NCI-H2171 (cell line): ENCODE measurements at regions not wholly inside any gene's neighbourhood (a gene's known extent, or its start where the extent isn't known, plus 50 kb on each side); places are given as distances from the start of the nearest gene placed in this dataset.

Experiments
- DNase-seq: peaks from one replicate; lab custom pipeline; 2025; lab: John Stamatoyannopoulos, UW

- no peak for DNase-seq
These were observed 50.2 kb upstream of the MME start for GRCh38 chr3:155029941-155030340.

DNA sequence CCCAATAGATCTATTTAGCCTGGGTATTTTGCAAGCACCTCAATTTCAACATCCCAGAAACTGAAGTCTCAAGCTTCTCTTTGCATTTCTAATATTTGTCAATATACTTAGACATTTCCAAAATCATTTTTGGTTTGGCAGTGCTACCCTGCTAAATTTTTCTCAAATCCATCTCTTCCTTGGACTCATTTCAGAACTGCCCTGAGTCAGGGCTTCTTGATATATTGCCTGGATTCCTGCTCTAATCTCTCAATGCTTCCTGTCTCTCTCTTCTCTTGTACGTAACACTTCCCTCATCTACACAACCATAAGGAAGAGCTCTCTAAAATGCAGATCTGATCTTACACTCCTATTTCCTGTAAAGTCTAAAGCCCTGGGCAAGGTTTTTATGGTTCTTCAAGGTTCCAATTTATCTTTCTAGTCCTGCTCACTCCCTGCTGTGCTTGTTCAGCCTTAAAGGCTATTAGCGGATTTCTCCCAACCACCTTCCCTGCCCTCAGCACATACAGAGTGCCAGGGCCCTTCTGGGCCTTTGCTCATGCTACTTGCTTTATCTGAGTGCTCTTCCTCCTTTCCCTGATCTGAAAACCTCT is 53.0 kb upstream of the MME start:
- no peak for DNase-seq

- DNase-seq = no peak
These were observed 56.0 kb upstream of the MME start for GRCh38 chr3:155024006-155024638.

- no peak for DNase-seq
These were observed 57.2 kb upstream of the MME start for GRCh38 chr3:155022896-155023295.

- DNase-seq = no peak
These were observed 60.5 kb upstream of the MME start for GRCh38 chr3:155019575-155019974.

DNA sequence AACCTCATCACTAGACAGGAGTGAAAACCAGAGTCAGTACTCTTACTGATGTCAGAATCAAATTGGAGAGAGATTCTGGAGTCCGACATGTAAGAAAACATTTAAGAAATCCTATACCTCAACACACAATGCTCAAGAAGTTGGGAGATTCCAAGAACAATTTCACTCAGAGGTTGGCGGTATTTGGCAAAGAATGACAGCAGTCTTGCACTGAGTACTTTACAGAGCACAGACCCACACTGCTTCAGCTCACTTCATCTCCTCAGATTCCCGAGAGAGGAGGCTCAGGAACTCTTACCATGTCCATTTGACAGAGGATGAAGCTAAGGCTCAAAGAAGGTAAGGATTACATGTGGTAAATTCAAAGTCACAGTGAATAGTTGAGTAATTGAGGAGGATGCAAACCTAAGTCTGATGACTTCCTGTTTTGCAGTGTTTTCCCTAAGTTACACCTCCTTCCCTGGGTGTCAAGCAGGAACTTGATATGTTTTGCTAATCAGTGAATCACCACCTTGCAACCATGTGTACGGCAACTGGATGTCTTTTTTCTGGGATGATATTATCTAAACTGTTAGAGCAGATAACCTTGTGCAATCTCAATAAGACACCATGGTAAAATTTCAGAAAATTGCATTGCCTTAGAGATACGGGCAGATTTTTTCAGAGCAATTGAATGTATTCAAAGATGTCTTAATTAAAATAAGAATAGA is 61.3 kb upstream of the MME start:
- no peak for DNase-seq

- DNase-seq = no peak
These were observed 64.2 kb upstream of the MME start for GRCh38 chr3:155015776-155016436.

DNA sequence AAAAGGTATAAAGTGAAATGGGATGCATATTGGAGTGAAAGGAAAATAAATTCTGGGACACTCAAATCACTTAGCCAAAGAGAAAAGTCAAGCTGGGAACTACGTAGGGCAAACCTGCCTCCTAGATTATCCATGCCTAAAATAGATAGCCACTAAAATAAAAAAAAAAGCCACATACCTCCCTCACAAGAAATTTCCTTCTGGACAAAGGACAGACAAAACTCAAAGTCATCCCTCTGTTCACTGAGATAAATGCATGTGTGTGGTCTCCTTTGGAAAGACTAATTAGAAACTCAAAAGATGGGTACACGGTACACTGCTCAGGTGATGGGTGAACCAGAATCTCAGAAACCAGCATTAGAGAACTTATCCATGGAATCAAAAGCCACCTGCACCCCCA is 65.2 kb upstream of the MME start:
- no peak for DNase-seq

DNA sequence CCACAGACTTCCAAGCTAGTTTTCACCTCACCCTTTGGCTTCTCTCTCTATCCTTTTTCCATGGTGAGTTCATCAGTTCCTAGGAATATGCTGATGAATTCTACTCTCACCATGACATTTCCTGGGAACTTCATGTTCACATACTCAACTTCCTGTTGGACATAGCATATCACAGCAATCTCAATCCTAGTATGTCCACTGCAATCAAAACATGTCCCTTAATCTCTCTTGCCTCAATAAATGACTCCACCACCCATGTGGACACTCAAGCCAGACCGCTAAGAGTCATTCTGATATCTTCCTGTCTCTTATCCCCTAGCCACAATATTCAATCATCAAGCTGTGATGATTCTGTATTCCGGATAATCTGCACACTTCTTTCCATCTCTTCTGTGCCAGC is 66.7 kb upstream of the MME start:
- DNase-seq = no peak

GRCh38 chr3:155012584-155012983 is 67.5 kb upstream of the MME start:
- DNase-seq = no peak

GRCh38 chr3:155010416-155010815 is 69.7 kb upstream of the MME start:
- DNase-seq = no peak

- no peak for DNase-seq
These were observed 70.9 kb upstream of the MME start for GRCh38 chr3:155009217-155009616.

GRCh38 chr3:155007729-155008128 is 72.4 kb upstream of the MME start:
- no peak for DNase-seq

DNA sequence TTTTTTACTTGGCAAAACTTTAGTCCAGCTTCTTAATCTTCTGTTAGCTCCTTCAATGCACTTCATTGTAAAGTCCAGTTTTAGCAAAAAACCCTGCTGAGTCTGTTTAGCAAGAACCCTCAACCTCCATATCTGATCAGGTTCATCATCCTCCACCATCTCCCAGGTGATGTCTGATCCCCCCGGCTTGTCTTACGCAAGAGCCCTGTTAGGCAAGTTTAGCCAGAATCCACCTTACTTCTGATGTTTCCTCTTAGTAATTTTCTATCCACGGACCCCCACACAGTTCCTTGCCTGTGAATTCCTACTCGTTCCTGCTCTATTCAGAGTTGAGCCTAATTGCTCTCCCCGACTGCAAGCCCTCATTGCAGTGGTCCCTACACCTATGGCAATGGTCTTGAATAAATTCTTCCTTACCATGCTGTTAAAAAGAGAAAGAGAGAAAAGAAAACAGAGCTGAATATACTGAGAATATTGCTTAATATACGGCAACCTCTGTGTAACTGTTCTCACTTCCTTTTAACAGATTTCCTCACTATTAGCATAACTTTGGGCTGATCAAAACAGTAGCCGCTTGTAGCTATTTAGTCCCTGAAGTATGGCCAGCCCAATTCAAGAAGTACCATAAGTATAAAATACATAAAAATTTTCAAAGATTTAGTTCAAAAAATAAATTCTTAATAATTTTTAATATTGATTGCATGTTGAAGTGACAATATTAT is 78.7 kb upstream of the MME start:
- no peak for DNase-seq

- no peak for DNase-seq
These were observed 87.5 kb upstream of the MME start for GRCh38 chr3:154992655-154993054.

- no peak for DNase-seq
These were observed 89.6 kb upstream of the MME start for GRCh38 chr3:154990543-154990942.

GRCh38 chr3:154987846-154988245 is 92.3 kb upstream of the MME start:
- DNase-seq = no peak

GRCh38 chr3:154981664-154982063 is 98.5 kb upstream of the MME start:
- DNase-seq = no peak

GRCh38 chr3:154981201-154981600 is 98.9 kb upstream of the MME start:
- DNase-seq = no peak

DNA sequence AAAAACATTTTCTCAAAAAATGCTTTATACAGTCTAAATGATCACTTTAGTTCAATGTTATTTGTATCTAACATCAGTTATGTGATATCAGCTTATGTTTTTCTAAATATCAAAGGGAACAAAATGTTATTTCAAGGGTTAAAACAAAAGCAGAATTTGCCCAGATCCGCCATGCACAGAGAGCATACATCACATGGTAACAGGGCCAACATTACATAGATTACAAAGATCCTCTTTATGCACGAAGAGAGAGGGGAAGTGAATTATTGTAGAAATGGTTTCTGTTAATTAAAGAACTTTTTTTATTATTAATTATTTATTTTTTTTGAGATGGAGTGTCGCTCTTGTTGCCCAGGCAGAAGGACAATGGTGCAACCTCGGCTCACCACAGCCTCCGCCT is 100.8 kb upstream of the MME start:
- no peak for DNase-seq

- no peak for DNase-seq
These were observed 102.5 kb upstream of the MME start for GRCh38 chr3:154977666-154978065.
